ENCODE measurements at regions not wholly inside any gene's neighbourhood (a gene's known extent, or its start where the extent isn't known, plus 50 kb on each side); places are given as distances from the start of the nearest gene placed in this dataset.
A peak's percentile ranks its signal among the peaks of the same experiment; 100 is the strongest.

- in situ Hi-C loops (cut with MboI): no loop called here
- ATAC-seq: no peak
- BruUV-seq (replicated peaks): no TSS peak
Observed at GRCh38 chr5:35405938-35406337, 175.7 kb upstream of the PRLR start.

DNA sequence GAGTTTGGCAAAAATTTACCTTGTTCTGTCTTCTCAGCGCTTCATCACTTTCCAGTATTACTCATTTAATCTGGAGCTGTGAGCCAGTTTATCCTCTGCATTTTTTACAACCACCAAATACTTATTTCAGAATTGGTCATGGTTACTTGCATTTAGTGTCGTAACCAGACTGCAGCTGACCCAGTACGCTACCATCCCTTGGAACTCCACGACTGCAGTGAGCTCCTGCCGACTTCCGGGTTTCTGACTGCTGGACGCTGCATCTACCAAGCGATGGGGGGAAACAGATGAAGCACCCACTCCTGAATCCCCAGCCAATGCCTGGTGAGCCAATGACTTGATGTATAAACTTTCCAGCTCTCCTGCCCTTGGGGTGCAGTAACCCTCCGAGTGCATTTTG, 174.4 kb upstream of the PRLR start:
- Histone ChIP-seq H3K9me1 (ENCODE audit: control insufficient read depth, insufficient read depth, low read length) (no peaks in the 10 kb centered on the region), H4K20me1 (replicated peaks; ENCODE audit: control insufficient read depth, insufficient read depth, low read length) (no peaks in the 10 kb centered on the region), H3K9ac (ENCODE audit: insufficient read depth in 1 of 2, low read depth in 2 of 2, low read length in 2 of 2) (no peak overlapping the region), H3K4me2 (ENCODE audit: insufficient read depth, low read length) (no peak overlapping the region), H3K4me3 (no peak overlapping the region), H2AFZ (ENCODE audit: low read depth, low read length) (no peak overlapping the region), H3K27ac (ENCODE audit: extremely low read depth, low read depth, low read length) (no peak overlapping the region), H3K27me3 (ENCODE audit: control insufficient read depth in 2 of 2, insufficient read depth in 2 of 2, low read length in 2 of 2) (no peaks in the 10 kb centered on the region), H3K36me3 (ENCODE audit: control insufficient read depth, insufficient read depth, low read length) (no peaks in the 10 kb centered on the region), H3K79me2 (ENCODE audit: control insufficient read depth, insufficient read depth, low read length) (no peaks in the 10 kb centered on the region), H3K4me1 (replicated peaks in 1 of 2; ENCODE audit: control insufficient read depth in 2 of 2, insufficient read depth in 2 of 2, low read length in 2 of 2) (no peaks in the 10 kb centered on the region), H3K9me3 (replicated peaks; ENCODE audit: control insufficient read depth, insufficient read depth, low read depth, low read length) (no peaks in the 10 kb centered on the region; the same call in none of the 2 replicates)
- POLR2A ChIA-PET: no interaction called here
- BruUV-seq (replicated peaks): no TSS peak
- no peak for FAIRE-seq
- WGBS (ENCODE audit: insufficient coverage, low coverage, missing lambda C conversion rate): 4% methylated on average over 9 of the region's 9 CpGs
- in situ Hi-C loops (cut with MboI): no loop called here
- CTCF ChIA-PET (ENCODE audit: low intra/inter-chr PET ratio): no interaction called here
- intact Hi-C loops (cut with micrococcal nuclease): no loop called here
- no peak for DNase-seq (ENCODE audit: extremely low read depth in 1 of 4, low spot score in 3 of 4)
- ATAC-seq: no peak
- TF ChIP-seq ELF1 (tag; IDR thresholded peaks at IDR 0.05) (0 out of 2 replicates have a peak, but pooled peaks have one; percentile 27), BMI1 (IDR thresholded peaks at IDR 0.05; ENCODE audit: low read length) (no peak), ETV1 (tag; conservative IDR thresholded peaks at IDR 0.05; ENCODE audit: low read depth) (no peak), SAFB2 (IDR thresholded peaks at IDR 0.05; ENCODE audit: borderline replicate concordance, low read depth, low read length, severe bottlenecking) (no peak), SIN3B (IDR thresholded peaks at IDR 0.05; ENCODE audit: low read depth) (no peak)
- TF ChIP-seq, protein P1, sequence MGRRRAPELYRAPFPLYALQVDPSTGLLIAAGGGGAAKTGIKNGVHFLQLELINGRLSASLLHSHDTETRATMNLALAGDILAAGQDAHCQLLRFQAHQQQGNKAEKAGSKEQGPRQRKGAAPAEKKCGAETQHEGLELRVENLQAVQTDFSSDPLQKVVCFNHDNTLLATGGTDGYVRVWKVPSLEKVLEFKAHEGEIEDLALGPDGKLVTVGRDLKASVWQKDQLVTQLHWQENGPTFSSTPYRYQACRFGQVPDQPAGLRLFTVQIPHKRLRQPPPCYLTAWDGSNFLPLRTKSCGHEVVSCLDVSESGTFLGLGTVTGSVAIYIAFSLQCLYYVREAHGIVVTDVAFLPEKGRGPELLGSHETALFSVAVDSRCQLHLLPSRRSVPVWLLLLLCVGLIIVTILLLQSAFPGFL (CRISPR knock-in tag; IDR thresholded peaks at IDR 0.05): no peak
- TF ChIP-seq, protein P2, sequence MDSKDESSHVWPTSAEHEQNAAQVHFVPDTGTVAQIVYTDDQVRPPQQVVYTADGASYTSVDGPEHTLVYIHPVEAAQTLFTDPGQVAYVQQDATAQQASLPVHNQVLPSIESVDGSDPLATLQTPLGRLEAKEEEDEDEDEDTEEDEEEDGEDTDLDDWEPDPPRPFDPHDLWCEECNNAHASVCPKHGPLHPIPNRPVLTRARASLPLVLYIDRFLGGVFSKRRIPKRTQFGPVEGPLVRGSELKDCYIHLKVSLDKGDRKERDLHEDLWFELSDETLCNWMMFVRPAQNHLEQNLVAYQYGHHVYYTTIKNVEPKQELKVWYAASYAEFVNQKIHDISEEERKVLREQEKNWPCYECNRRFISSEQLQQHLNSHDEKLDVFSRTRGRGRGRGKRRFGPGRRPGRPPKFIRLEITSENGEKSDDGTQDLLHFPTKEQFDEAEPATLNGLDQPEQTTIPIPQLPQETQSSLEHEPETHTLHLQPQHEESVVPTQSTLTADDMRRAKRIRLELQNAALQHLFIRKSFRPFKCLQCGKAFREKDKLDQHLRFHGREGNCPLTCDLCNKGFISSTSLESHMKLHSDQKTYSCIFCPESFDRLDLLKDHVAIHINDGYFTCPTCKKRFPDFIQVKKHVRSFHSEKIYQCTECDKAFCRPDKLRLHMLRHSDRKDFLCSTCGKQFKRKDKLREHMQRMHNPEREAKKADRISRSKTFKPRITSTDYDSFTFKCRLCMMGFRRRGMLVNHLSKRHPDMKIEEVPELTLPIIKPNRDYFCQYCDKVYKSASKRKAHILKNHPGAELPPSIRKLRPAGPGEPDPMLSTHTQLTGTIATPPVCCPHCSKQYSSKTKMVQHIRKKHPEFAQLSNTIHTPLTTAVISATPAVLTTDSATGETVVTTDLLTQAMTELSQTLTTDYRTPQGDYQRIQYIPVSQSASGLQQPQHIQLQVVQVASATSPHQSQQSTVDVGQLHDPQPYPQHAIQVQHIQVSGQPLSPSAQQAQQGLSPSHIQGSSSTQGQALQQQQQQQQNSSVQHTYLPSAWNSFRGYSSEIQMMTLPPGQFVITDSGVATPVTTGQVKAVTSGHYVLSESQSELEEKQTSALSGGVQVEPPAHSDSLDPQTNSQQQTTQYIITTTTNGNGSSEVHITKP (IDR thresholded peaks at IDR 0.05; ENCODE audit: partially characterized antibody): peak; percentile 76

More at GRCh38 chr5:35405938-35406337, 175.7 kb upstream of the PRLR start:
- no peak for TF ChIP-seq MTA1 (IDR thresholded peaks at IDR 0.05; ENCODE audit: borderline replicate concordance)
- no peak for TF ChIP-seq ZNF212 (CRISPR knock-in tag; IDR thresholded peaks at IDR 0.05)
- no peak for TF ChIP-seq ZNF124 (CRISPR knock-in tag; IDR thresholded peaks at IDR 0.05)
- TF ChIP-seq THRB (CRISPR knock-in tag; conservative IDR thresholded peaks at IDR 0.05): no peak
- FAIRE-seq (no peak), DNase-seq (ENCODE audit: extremely low read depth in 1 of 4, low spot score in 3 of 4) (no peak)
- no peaks in the 10 kb centered on the region; the same call in none of the 2 replicates for H3K9me3 ChIP-seq (replicated peaks; ENCODE audit: control insufficient read depth, insufficient read depth, low read depth, low read length)
- no peaks in the 10 kb centered on the region for H3K79me2 ChIP-seq (ENCODE audit: control insufficient read depth, insufficient read depth, low read length)
- 0% methylated on average over 15 of the region's 15 CpGs for WGBS (ENCODE audit: insufficient coverage, low coverage, missing lambda C conversion rate)
- ChIA-PET POLR2A (interaction anchor here (0.7 kb wide), 1 partner anchor 19 kb away, joined by 3 read pairs; no protein-coding TSS in a partner anchor), CTCF (ENCODE audit: low intra/inter-chr PET ratio) (no interaction called here)
- no peaks in the 10 kb centered on the region for H3K9me1 ChIP-seq (ENCODE audit: control insufficient read depth, insufficient read depth, low read length)
- intact Hi-C loops (cut with micrococcal nuclease): no loop called here
- no peaks in the 10 kb centered on the region for H3K36me3 ChIP-seq (ENCODE audit: control insufficient read depth, insufficient read depth, low read length)
- H3K4me1 ChIP-seq (replicated peaks in 1 of 2; ENCODE audit: control insufficient read depth in 2 of 2, insufficient read depth in 2 of 2, low read length in 2 of 2): no peaks in the 10 kb centered on the region
- H3K27ac ChIP-seq (ENCODE audit: extremely low read depth, low read depth, low read length): no peak overlapping the region
- no peaks in the 10 kb centered on the region for H3K27me3 ChIP-seq (ENCODE audit: control insufficient read depth in 2 of 2, insufficient read depth in 2 of 2, low read length in 2 of 2)
- H3K9ac ChIP-seq (ENCODE audit: insufficient read depth in 1 of 2, low read depth in 2 of 2, low read length in 2 of 2): no peak overlapping the region
- no peak overlapping the region for H3K4me3 ChIP-seq
- no peaks in the 10 kb centered on the region for H4K20me1 ChIP-seq (replicated peaks; ENCODE audit: control insufficient read depth, insufficient read depth, low read length)
- no peak overlapping the region for H2AFZ ChIP-seq (ENCODE audit: low read depth, low read length)
- H3K4me2 ChIP-seq (ENCODE audit: insufficient read depth, low read length): no peak overlapping the region
